ENCODE measurements at regions not wholly inside any gene's neighbourhood (a gene's known extent, or its start where the extent isn't known, plus 50 kb on each side); places are given as distances from the start of the nearest gene placed in this dataset.

- no peak for TF ChIP-seq POLR2A (IDR thresholded peaks at IDR 0.05; ENCODE audit: low read length)
- no peak for TF ChIP-seq GATA1 (IDR thresholded peaks at IDR 0.05; ENCODE audit: low read depth, low read length)
Measured at GRCh38 chr5:138657360-138657759, 82.2 kb upstream of the HSPA9 start.

Data from erythroblast (primary cell).